GM12878 (cell line): ENCODE measurements at regions not wholly inside any gene's neighbourhood (a gene's known extent, or its start where the extent isn't known, plus 50 kb on each side); places are given as distances from the start of the nearest gene placed in this dataset.

Experiments used
- ATAC-seq: fragments of 200-7000 bp; cut with Tn5 transposase; 3 replicates; pipeline ENCODE4 v1.9.1; 2020; ENCODE audit warnings: mild to moderate bottlenecking, moderate library complexity
- BruUV-seq: library from RNA; stranded (reverse); fragments of 400-500 nt; replicated peaks from 2 replicates; lab custom pipeline; 2021; lab: Mats Ljungman, UMichigan
- CTCF ChIA-PET: fragments of 300-600 bp; sonication (Branson Sonifier 250); formaldehyde crosslinking; extraction: SDS; loops from one replicate; lab custom pipeline; 2021; ENCODE audit warnings: inconsistent platforms; lab: Yijun Ruan, JAX
- POLR2A ChIA-PET: fragments of 350-600 bp; formaldehyde crosslinking; extraction: SDS; loops from one replicate; lab custom pipeline; 2021; ENCODE audit warnings: inconsistent platforms; lab: Charles Lee
- RAD21 ChIA-PET: fragments of 300-600 bp; sonication (Branson Sonifier 250); formaldehyde crosslinking; loops from one replicate; lab custom pipeline; 2023; ENCODE audit warnings: antibody characterized with exemption; ENCODE audit not compliant: unreplicated experiment; lab: Charles Lee
- SMC1A ChIA-PET: fragments of 300-600 bp; sonication (Branson Sonifier 250); formaldehyde crosslinking; loops from one replicate; lab custom pipeline; 2023; ENCODE audit not compliant: unreplicated experiment, uncharacterized antibody; lab: Charles Lee
- DNase-seq: peaks from one replicate; pipeline ENCODE4 v3.0.0-alpha.2; 2011; ENCODE audit warnings: low read depth, low spot score
- FAIRE-seq: peaks from 3 replicates; lab custom pipeline; 2011; peaks lifted over from hg19 to GRCh38; lab: Jason Lieb, UNC
- H2AFZ ChIP-seq: 2 replicates; pipeline ENCODE4 v1.6.0; 2011; ENCODE audit warnings: low read depth, low read length, control low read depth; ENCODE audit not compliant: control insufficient read depth
- H3K27ac ChIP-seq: 2 replicates; pipeline ENCODE4 v1.5.1; 2011; ENCODE audit warnings: control low read depth; ENCODE audit not compliant: control insufficient read depth, insufficient read depth
- H3K27me3 ChIP-seq, 2 experiments: replicated peaks in 1 of 2; 2 replicates each; pipeline versions ENCODE4 v1.6.0 to v1.6.1; 2011; ENCODE audit warnings: low read length in 1 of 2; ENCODE audit not compliant: control insufficient read depth in 2 of 2, insufficient read depth in 2 of 2
- H3K36me3 ChIP-seq, 2 experiments: 2 replicates each; pipeline ENCODE4 v1.5.1; 2011; ENCODE audit warnings: low read length in 1 of 2; ENCODE audit not compliant: control insufficient read depth in 2 of 2, insufficient read depth in 2 of 2
- H3K4me1 ChIP-seq: 2 replicates; pipeline ENCODE4 v1.6.1; 2011; ENCODE audit warnings: mild to moderate bottlenecking, low read length, moderate library complexity, mixed read lengths; ENCODE audit not compliant: control insufficient read depth, insufficient read depth
- H3K4me2 ChIP-seq: 2 replicates; pipeline ENCODE4 v1.6.0; 2011; ENCODE audit warnings: control low read depth; ENCODE audit not compliant: control insufficient read depth, insufficient read depth
- H3K4me3 ChIP-seq: fragments of 200-600 bp; sonication (generic); 2 replicates; pipeline ENCODE4 v1.5.1; 2016
- H3K79me2 ChIP-seq: 2 replicates; pipeline ENCODE4 v1.6.0; 2011; ENCODE audit warnings: low read length; ENCODE audit not compliant: control insufficient read depth, insufficient read depth
- H3K9ac ChIP-seq: 2 replicates; pipeline ENCODE4 v1.8.0; 2011; ENCODE audit warnings: low read length, control low read depth, mixed read lengths; ENCODE audit not compliant: control insufficient read depth, insufficient read depth
- H3K9me3 ChIP-seq: replicated peaks from 3 replicates; pipeline ENCODE4 v1.5.1; 2011; ENCODE audit warnings: mild to moderate bottlenecking, low read length; ENCODE audit not compliant: control insufficient read depth, insufficient read depth
- H4K20me1 ChIP-seq: 2 replicates; pipeline ENCODE4 v1.6.0; 2011; ENCODE audit not compliant: control insufficient read depth, insufficient read depth
- HCFC1 ChIP-seq: fragments of 150-350 bp; IDR thresholded peaks from 2 replicates; pipeline ENCODE4 v1.6.1; 2014; ENCODE audit warnings: low read length
- NFYA ChIP-seq: IDR thresholded peaks from 2 replicates; pipeline ENCODE4 v1.6.1; 2011; ENCODE audit warnings: low read depth, mild to moderate bottlenecking, low read length, improper control_type of control experiment, borderline replicate concordance
- TARDBP ChIP-seq: IDR thresholded peaks from 2 replicates; pipeline ENCODE4 v1.6.1; 2016; ENCODE audit warnings: borderline replicate concordance
- ZNF687 ChIP-seq: fragments of 450-650 bp; IDR thresholded peaks from 2 replicates; pipeline ENCODE4 v1.6.1; 2017; ENCODE audit warnings: mild to moderate bottlenecking, moderate library complexity
- WGBS: methylation state at CpG from one replicate; pipeline ENCODE4 v1.1.6; 2016; ENCODE audit warnings: low lambda C conversion rate; ENCODE audit not compliant: insufficient replicate concordance, insufficient coverage; ENCODE audit errors: missing lambda C conversion rate; 5-methylcytosine and 5-hydroxymethylcytosine counted together
- in situ Hi-C: fragments of 300-500 bp; cut with MboI; formaldehyde crosslinking; loops from 9 replicates; pipeline ENCODE4 v1.14.3; 2018; ENCODE audit warnings: mixed read lengths
- intact Hi-C: fragments of 100-400 bp; cut with micrococcal nuclease; formaldehyde crosslinking; loops from one replicate; pipeline ENCODE4 v1.14.2; 2022; ENCODE audit not compliant: unreplicated experiment

- DNase-seq = no peak
- no peaks in the 10 kb centered on the region for H3K36me3 ChIP-seq
- no peak overlapping the region for H3K27ac ChIP-seq
- CTCF ChIA-PET = interaction anchor here (1.6 kb wide), 1 partner anchor 10 kb away, joined by 3 read pairs; no protein-coding TSS in a partner anchor
- H3K4me3 ChIP-seq = no peak overlapping the region
- no peaks in the 10 kb centered on the region for H3K27me3 ChIP-seq
- no peak overlapping the region for H2AFZ ChIP-seq
- POLR2A ChIA-PET = no interaction called here
- TF ChIP-seq HCFC1 = no peak
- TF ChIP-seq ZNF687 = no peak
- TF ChIP-seq TARDBP = no peak
- no peak for TF ChIP-seq NFYA
- TF ChIP-seq, all 136 proteins: peak for 0
- no peaks in the 10 kb centered on the region for H3K4me1 ChIP-seq
- no peaks in the 10 kb centered on the region for H3K79me2 ChIP-seq
- H3K9ac ChIP-seq = no peak overlapping the region
- ChIA-PET RAD21 (no interaction called here), SMC1A (no interaction called here)
- no peak for FAIRE-seq
- BruUV-seq = no TSS peak
- in situ Hi-C loops = no loop called here
- no peaks in the 10 kb centered on the region for H3K9me3 ChIP-seq
- no peaks in the 10 kb centered on the region for H4K20me1 ChIP-seq
- ATAC-seq = no peak
- WGBS = 5% methylated on average over 2 of the region's 2 CpGs
- H3K4me2 ChIP-seq = no peak overlapping the region
- intact Hi-C loops = no loop called here
These were observed 59.4 kb downstream of the POM121L12 start for GRCh38 chr7:53094827-53095226.
